HL-60 (cell line): ENCODE measurements at regions not wholly inside any gene's neighbourhood (a gene's known extent, or its start where the extent isn't known, plus 50 kb on each side); places are given as distances from the start of the nearest gene placed in this dataset.

Experiments
- DNase-seq, 2 experiments: peaks; one replicate each; pipeline ENCODE4 v3.0.0-alpha.2; 2010 to 2020; ENCODE audit warnings: low read depth in 1 of 2, low spot score in 1 of 2
- H3K27ac ChIP-seq: fragments of 250-450 bp; sonication (Bioruptor Pico); replicated peaks from 2 replicates; pipeline ENCODE4 v1.5.1; 2020; ENCODE audit warnings: mild to moderate bottlenecking, moderate library complexity
- H3K27me3 ChIP-seq: fragments of 250-450 bp; sonication (Bioruptor Pico); 2 replicates; pipeline ENCODE4 v1.5.1; 2021; ENCODE audit warnings: mild to moderate bottlenecking, moderate library complexity; ENCODE audit not compliant: insufficient read depth, poor library complexity, severe bottlenecking
- H3K4me3 ChIP-seq: replicated peaks from 2 replicates; pipeline ENCODE4 v1.5.1; 2011; ENCODE audit warnings: mild to moderate bottlenecking, control low read depth, low read length; ENCODE audit not compliant: insufficient read depth
- CTCF ChIP-seq: IDR thresholded peaks from one replicate; pipeline ENCODE4 v1.5.1; 2011; ENCODE audit warnings: low read length, control low read depth, inconsistent platforms; ENCODE audit not compliant: insufficient read depth
- GABPA ChIP-seq: IDR thresholded peaks from 2 replicates; pipeline ENCODE4 v1.6.1; 2012; ENCODE audit warnings: low read depth
- POLR2AphosphoS5 ChIP-seq: IDR thresholded peaks from 2 replicates; pipeline ENCODE4 v1.6.1; 2012; ENCODE audit warnings: low read depth
- SPI1 ChIP-seq: IDR thresholded peaks from 2 replicates; pipeline ENCODE4 v1.6.1; 2012; ENCODE audit warnings: low read depth, mild to moderate bottlenecking, borderline replicate concordance
- TF ChIP-seq, protein P1 (sequence below): IDR thresholded peaks from 2 replicates; pipeline ENCODE4 v1.6.1; 2012; ENCODE audit warnings: low read depth; ENCODE audit not compliant: insufficient replicate concordance

GRCh38 chr5:125503946-125504345 is 757.5 kb upstream of the ZNF608 start:
- no peak for DNase-seq
- Histone ChIP-seq H3K4me3 (no peak overlapping the region), H3K27ac (no peak overlapping the region), H3K27me3 (no peaks in the 10 kb centered on the region)
- TF ChIP-seq SPI1 (no peak), POLR2AphosphoS5 (no peak), GABPA (no peak), CTCF (no peak)
- TF ChIP-seq, protein P1, sequence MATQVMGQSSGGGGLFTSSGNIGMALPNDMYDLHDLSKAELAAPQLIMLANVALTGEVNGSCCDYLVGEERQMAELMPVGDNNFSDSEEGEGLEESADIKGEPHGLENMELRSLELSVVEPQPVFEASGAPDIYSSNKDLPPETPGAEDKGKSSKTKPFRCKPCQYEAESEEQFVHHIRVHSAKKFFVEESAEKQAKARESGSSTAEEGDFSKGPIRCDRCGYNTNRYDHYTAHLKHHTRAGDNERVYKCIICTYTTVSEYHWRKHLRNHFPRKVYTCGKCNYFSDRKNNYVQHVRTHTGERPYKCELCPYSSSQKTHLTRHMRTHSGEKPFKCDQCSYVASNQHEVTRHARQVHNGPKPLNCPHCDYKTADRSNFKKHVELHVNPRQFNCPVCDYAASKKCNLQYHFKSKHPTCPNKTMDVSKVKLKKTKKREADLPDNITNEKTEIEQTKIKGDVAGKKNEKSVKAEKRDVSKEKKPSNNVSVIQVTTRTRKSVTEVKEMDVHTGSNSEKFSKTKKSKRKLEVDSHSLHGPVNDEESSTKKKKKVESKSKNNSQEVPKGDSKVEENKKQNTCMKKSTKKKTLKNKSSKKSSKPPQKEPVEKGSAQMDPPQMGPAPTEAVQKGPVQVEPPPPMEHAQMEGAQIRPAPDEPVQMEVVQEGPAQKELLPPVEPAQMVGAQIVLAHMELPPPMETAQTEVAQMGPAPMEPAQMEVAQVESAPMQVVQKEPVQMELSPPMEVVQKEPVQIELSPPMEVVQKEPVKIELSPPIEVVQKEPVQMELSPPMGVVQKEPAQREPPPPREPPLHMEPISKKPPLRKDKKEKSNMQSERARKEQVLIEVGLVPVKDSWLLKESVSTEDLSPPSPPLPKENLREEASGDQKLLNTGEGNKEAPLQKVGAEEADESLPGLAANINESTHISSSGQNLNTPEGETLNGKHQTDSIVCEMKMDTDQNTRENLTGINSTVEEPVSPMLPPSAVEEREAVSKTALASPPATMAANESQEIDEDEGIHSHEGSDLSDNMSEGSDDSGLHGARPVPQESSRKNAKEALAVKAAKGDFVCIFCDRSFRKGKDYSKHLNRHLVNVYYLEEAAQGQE, result no peak

GRCh38 chr5:125505115-125505514 is 758.7 kb upstream of the ZNF608 start:
- no peak for DNase-seq
- no peak for TF ChIP-seq GABPA
- no peak for TF ChIP-seq CTCF
- TF ChIP-seq, protein P1, result no peak
- Histone ChIP-seq H3K4me3 (no peak overlapping the region), H3K27ac (no peak overlapping the region), H3K27me3 (no peaks in the 10 kb centered on the region)

- TF ChIP-seq, protein P1, result no peak
- TF ChIP-seq CTCF (no peak), SPI1 (no peak), GABPA (no peak), POLR2AphosphoS5 (no peak)
- no peak for DNase-seq
- no peak overlapping the region for H3K4me3 ChIP-seq
- H3K27ac ChIP-seq, result no peak overlapping the region
- H3K27me3 ChIP-seq, result no peaks in the 10 kb centered on the region
Observed at GRCh38 chr5:125506124-125506523, 759.7 kb upstream of the ZNF608 start.
